Suprapubic skin (tissue), 4 donors: ENCODE measurements at regions not wholly inside any gene's neighbourhood (a gene's known extent, or its start where the extent isn't known, plus 50 kb on each side); places are given as distances from the start of the nearest gene placed in this dataset.

Source experiments
- DNase-seq, 2 donors: peaks; one replicate each; pipeline ENCODE4 v3.0.0-alpha.2; 2019; ENCODE audit warnings: low spot score in 2 of 2
- H3K27ac ChIP-seq: fragments of 200-600 bp; sonication (generic); one replicate; pipeline ENCODE4 v1.5.1; 2019
- H3K27me3 ChIP-seq: fragments of 200-600 bp; sonication (generic); one replicate; pipeline ENCODE4 v1.5.1; 2019
- H3K36me3 ChIP-seq: fragments of 200-600 bp; sonication (generic); one replicate; pipeline ENCODE4 v1.5.1; 2019
- H3K4me1 ChIP-seq: fragments of 200-600 bp; sonication (generic); one replicate; pipeline ENCODE4 v1.5.1; 2019
- H3K4me3 ChIP-seq: fragments of 200-600 bp; sonication (generic); one replicate; pipeline ENCODE4 v1.5.1; 2019; ENCODE audit warnings: mild to moderate bottlenecking
- H3K9me3 ChIP-seq: fragments of 200-600 bp; sonication (generic); one replicate; pipeline ENCODE4 v1.5.1; 2019
- EP300 ChIP-seq: sonication (generic); formaldehyde crosslinking; IDR thresholded peaks from one replicate; pipeline ENCODE4 v1.6.1; 2017; ENCODE audit warnings: antibody characterized with exemption
- POLR2A ChIP-seq, 2 donors: fragments of 450-650 bp; IDR thresholded peaks; one replicate each; pipeline ENCODE4 v1.6.1; 2017; ENCODE audit warnings: antibody characterized with exemption in 2 of 2, mild to moderate bottlenecking in 2 of 2, moderate library complexity in 2 of 2
- POLR2AphosphoS5 ChIP-seq, 3 donors: sonication (generic); formaldehyde crosslinking; IDR thresholded peaks; one replicate each; pipeline ENCODE4 v1.6.1; 2017; ENCODE audit warnings: antibody characterized with exemption in 3 of 3
- WGBS: methylation state at CpG from one replicate; pipeline ENCODE4 v1.1.5; 2018; 5-methylcytosine and 5-hydroxymethylcytosine counted together
- TF ChIP-seq, protein P1 (sequence below), 2 donors: fragments of 200-600 bp in 1 of 2; fragments of 450-650 bp in 1 of 2; sonication (generic) in 1 of 2; IDR thresholded peaks; one replicate each; pipeline ENCODE4 v1.5.1; 2016 to 2019; ENCODE audit warnings: antibody characterized with exemption in 2 of 2, mild to moderate bottlenecking in 1 of 2, moderate library complexity in 1 of 2

DNA sequence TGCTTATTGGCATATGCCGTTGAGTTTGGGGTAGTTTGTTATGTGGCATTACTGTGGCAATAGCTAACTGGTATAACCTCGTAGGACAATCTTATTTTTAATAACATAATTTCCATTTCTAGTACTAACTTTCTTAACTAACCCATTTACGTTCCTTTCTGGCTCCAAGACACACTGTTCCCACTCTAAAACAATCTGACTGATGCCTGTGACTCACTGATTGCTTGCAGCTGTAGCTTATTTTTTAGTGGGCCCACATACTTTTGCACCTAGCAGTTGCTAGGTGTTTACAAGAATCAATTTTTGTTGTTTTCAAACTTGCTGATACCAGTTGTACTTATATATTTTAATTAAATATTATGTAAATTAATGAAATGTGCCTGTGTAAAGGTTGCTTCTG is 52.2 kb downstream of the FAT3 start:
- no peak for DNase-seq
- whole genome bisulfite sequencing, result 71% methylated on average over 3 of the region's 3 CpGs
- no peak overlapping the region for H3K4me3 ChIP-seq
- H3K27me3 ChIP-seq, result no peaks in the 10 kb centered on the region
- H3K36me3 ChIP-seq, result no peaks in the 10 kb centered on the region
- no peaks in the 10 kb centered on the region for H3K4me1 ChIP-seq
- H3K27ac ChIP-seq, result no peak overlapping the region
- no peaks in the 10 kb centered on the region for H3K9me3 ChIP-seq
- TF ChIP-seq, protein P1, sequence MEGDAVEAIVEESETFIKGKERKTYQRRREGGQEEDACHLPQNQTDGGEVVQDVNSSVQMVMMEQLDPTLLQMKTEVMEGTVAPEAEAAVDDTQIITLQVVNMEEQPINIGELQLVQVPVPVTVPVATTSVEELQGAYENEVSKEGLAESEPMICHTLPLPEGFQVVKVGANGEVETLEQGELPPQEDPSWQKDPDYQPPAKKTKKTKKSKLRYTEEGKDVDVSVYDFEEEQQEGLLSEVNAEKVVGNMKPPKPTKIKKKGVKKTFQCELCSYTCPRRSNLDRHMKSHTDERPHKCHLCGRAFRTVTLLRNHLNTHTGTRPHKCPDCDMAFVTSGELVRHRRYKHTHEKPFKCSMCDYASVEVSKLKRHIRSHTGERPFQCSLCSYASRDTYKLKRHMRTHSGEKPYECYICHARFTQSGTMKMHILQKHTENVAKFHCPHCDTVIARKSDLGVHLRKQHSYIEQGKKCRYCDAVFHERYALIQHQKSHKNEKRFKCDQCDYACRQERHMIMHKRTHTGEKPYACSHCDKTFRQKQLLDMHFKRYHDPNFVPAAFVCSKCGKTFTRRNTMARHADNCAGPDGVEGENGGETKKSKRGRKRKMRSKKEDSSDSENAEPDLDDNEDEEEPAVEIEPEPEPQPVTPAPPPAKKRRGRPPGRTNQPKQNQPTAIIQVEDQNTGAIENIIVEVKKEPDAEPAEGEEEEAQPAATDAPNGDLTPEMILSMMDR (IDR thresholded peaks at IDR 0.05), result no peak
- TF ChIP-seq EP300 (no peak), POLR2A (IDR thresholded peaks at IDR 0.05) (no peak), POLR2AphosphoS5 (IDR thresholded peaks at IDR 0.05) (no peak)

GRCh38 chr11:92277871-92278270 is 53.3 kb downstream of the FAT3 start:
- Histone ChIP-seq H3K4me1 (no peaks in the 10 kb centered on the region), H3K9me3 (no peaks in the 10 kb centered on the region), H3K27me3 (no peaks in the 10 kb centered on the region), H3K4me3 (no peak overlapping the region), H3K27ac (no peak overlapping the region), H3K36me3 (no peaks in the 10 kb centered on the region)
- 81% methylated on average over 1 of the region's 1 CpG for WGBS
- no peak for TF ChIP-seq POLR2A (IDR thresholded peaks at IDR 0.05)
- DNase-seq, result no peak

- no peaks in the 10 kb centered on the region for H3K9me3 ChIP-seq
- no peak for DNase-seq
- no peaks in the 10 kb centered on the region for H3K4me1 ChIP-seq
- H3K36me3 ChIP-seq, result no peaks in the 10 kb centered on the region
- TF ChIP-seq, protein P1 (IDR thresholded peaks at IDR 0.05), result no peak
- TF ChIP-seq EP300 (no peak), POLR2A (IDR thresholded peaks at IDR 0.05) (no peak), POLR2AphosphoS5 (IDR thresholded peaks at IDR 0.05) (no peak)
- H3K27ac ChIP-seq, result no peak overlapping the region
- WGBS, result 70% methylated on average over 1 of the region's 1 CpG
- no peak overlapping the region for H3K4me3 ChIP-seq
- H3K27me3 ChIP-seq, result no peaks in the 10 kb centered on the region
Measured at GRCh38 chr11:92278791-92279433, 54.3 kb downstream of the FAT3 start.

GRCh38 chr11:92284107-92284506 is 59.5 kb downstream of the FAT3 start:
- no peak overlapping the region for H3K27ac ChIP-seq
- H3K4me3 ChIP-seq, result no peak overlapping the region
- DNase-seq, result no peak
- no peaks in the 10 kb centered on the region for H3K27me3 ChIP-seq
- no peaks in the 10 kb centered on the region for H3K9me3 ChIP-seq
- TF ChIP-seq, protein P1 (IDR thresholded peaks at IDR 0.05), result no peak
- TF ChIP-seq EP300 (no peak), POLR2AphosphoS5 (IDR thresholded peaks at IDR 0.05) (no peak), POLR2A (IDR thresholded peaks at IDR 0.05) (no peak)
- H3K36me3 ChIP-seq, result no peaks in the 10 kb centered on the region
- 65% methylated on average over 3 of the region's 3 CpGs for WGBS
- H3K4me1 ChIP-seq, result no peaks in the 10 kb centered on the region

GRCh38 chr11:92284558-92284957 is 59.9 kb downstream of the FAT3 start:
- no peak for DNase-seq
- no peaks in the 10 kb centered on the region for H3K27me3 ChIP-seq
- H3K36me3 ChIP-seq, result no peaks in the 10 kb centered on the region
- H3K4me3 ChIP-seq, result no peak overlapping the region
- no peaks in the 10 kb centered on the region for H3K9me3 ChIP-seq
- 67% methylated on average over 5 of the region's 5 CpGs for WGBS
- H3K27ac ChIP-seq, result no peak overlapping the region
- TF ChIP-seq EP300 (no peak), POLR2AphosphoS5 (IDR thresholded peaks at IDR 0.05) (no peak), POLR2A (IDR thresholded peaks at IDR 0.05) (no peak)
- TF ChIP-seq, protein P1 (IDR thresholded peaks at IDR 0.05), result no peak
- no peaks in the 10 kb centered on the region for H3K4me1 ChIP-seq

GRCh38 chr11:92285776-92286175 is 61.2 kb downstream of the FAT3 start:
- no peak for DNase-seq
- 74% methylated on average over 5 of the region's 5 CpGs for WGBS
- no peaks in the 10 kb centered on the region for H3K27me3 ChIP-seq
- H3K36me3 ChIP-seq, result no peaks in the 10 kb centered on the region
- no peak overlapping the region for H3K4me3 ChIP-seq
- no peak overlapping the region for H3K27ac ChIP-seq
- no peaks in the 10 kb centered on the region for H3K9me3 ChIP-seq
- TF ChIP-seq, protein P1 (IDR thresholded peaks at IDR 0.05), result no peak
- TF ChIP-seq POLR2AphosphoS5 (IDR thresholded peaks at IDR 0.05) (no peak), EP300 (no peak), POLR2A (IDR thresholded peaks at IDR 0.05) (no peak)
- no peaks in the 10 kb centered on the region for H3K4me1 ChIP-seq
